Choroid plexus epithelial cell (primary cell): ENCODE measurements at regions not wholly inside any gene's neighbourhood (a gene's known extent, or its start where the extent isn't known, plus 50 kb on each side); places are given as distances from the start of the nearest gene placed in this dataset.
A peak's percentile ranks its signal among the peaks of the same experiment; 100 is the strongest.
"Not testable (repeated sequence)": the region's sequence is repeated elsewhere in the genome, so short reads cannot be mapped to it uniquely, and the experiment has no call there.

Experiments used
- DNase-seq: peaks from one replicate; pipeline ENCODE4 v3.0.0-alpha.2; 2010; ENCODE audit warnings: low read depth
- H3K4me3 ChIP-seq: 2 replicates; pipeline ENCODE4 v1.5.1; 2011; ENCODE audit warnings: low read depth, mild to moderate bottlenecking, control low read depth, low read length, moderate library complexity
- CTCF ChIP-seq: conservative IDR thresholded peaks from 2 replicates; pipeline ENCODE4 v1.5.1; 2011; ENCODE audit warnings: low read depth, mild to moderate bottlenecking, control low read depth, inconsistent platforms, low read length, moderate library complexity

- H3K4me3 ChIP-seq = no peak overlapping the region
- no peak for DNase-seq
- TF ChIP-seq CTCF = no peak
Measured at GRCh38 chr5:41995193-41995592, 70.1 kb downstream of the FBXO4 start.

- no peak for TF ChIP-seq CTCF
- H3K4me3 ChIP-seq = no peak overlapping the region
- DNase-seq = no peak
Measured at GRCh38 chr5:42001673-42002072, 76.6 kb downstream of the FBXO4 start.

GRCh38 chr5:42003852-42004251, 78.8 kb downstream of the FBXO4 start:
- H3K4me3 ChIP-seq, DNase-seq: not testable (repeated sequence)

- TF ChIP-seq CTCF = peak; percentile 71
- peak; percentile 57 for DNase-seq
- no peak overlapping the region for H3K4me3 ChIP-seq
Measured at GRCh38 chr5:42005561-42006153, 80.6 kb downstream of the FBXO4 start.

GRCh38 chr5:42013561-42013960, 88.5 kb downstream of the FBXO4 start:
- TF ChIP-seq CTCF = no peak
- no peak overlapping the region for H3K4me3 ChIP-seq

GRCh38 chr5:42015254-42015653, 90.2 kb downstream of the FBXO4 start:
- no peak for TF ChIP-seq CTCF
- no peak overlapping the region for H3K4me3 ChIP-seq
- DNase-seq = no peak

More at GRCh38 chr5:42013561-42013960, 88.5 kb downstream of the FBXO4 start:
- no peak for DNase-seq

GRCh38 chr5:42015681-42016080, 90.6 kb downstream of the FBXO4 start:
- H3K4me3 ChIP-seq = no peak overlapping the region
- DNase-seq = no peak
- no peak for TF ChIP-seq CTCF
